HCT116 (cell line): ENCODE measurements at regions not wholly inside any gene's neighbourhood (a gene's known extent, or its start where the extent isn't known, plus 50 kb on each side); places are given as distances from the start of the nearest gene placed in this dataset.

Experiments used
- ATAC-seq: fragments of 200-7000 bp; cut with Tn5 transposase; 2 replicates; pipeline ENCODE4 v1.9.1; 2020; ENCODE audit warnings: mild to moderate bottlenecking, moderate library complexity
- BruUV-seq: library from RNA; stranded (reverse); fragments of 400-500 nt; replicated peaks from 2 replicates; lab custom pipeline; 2021; lab: Mats Ljungman, UMichigan
- CTCF ChIA-PET: fragments of 300-600 bp; sonication (Branson Sonifier 250); formaldehyde crosslinking; loops from one replicate; lab custom pipeline; 2021; ENCODE audit warnings: antibody characterized with exemption; lab: Charles Lee
- POLR2A ChIA-PET: fragments of 300-600, 350-600 bp; sonication (Branson Sonifier 250); formaldehyde crosslinking; loops from one replicate; lab custom pipeline; 2021; ENCODE audit warnings: antibody characterized with exemption; lab: Charles Lee
- RAD21 ChIA-PET, 2 experiments: fragments of 300-600 bp; sonication (Branson Sonifier 250); formaldehyde crosslinking; loops; one replicate each; lab custom pipeline; 2023; ENCODE audit warnings: low total read pairs in 2 of 2; ENCODE audit not compliant: uncharacterized antibody in 2 of 2, unreplicated experiment in 2 of 2, low non-redundant PET in 1 of 2; lab: Charles Lee
- DNase-seq: peaks from one replicate; pipeline ENCODE4 v3.0.0-alpha.2; 2010; ENCODE audit warnings: low read depth, low spot score
- H2AFZ ChIP-seq: fragments of 200-600 bp; shearing (Covaris generic), sonication (generic); 2 replicates; pipeline ENCODE4 v1.6.1; 2017; ENCODE audit warnings: low read depth, mixed run types, mixed read lengths, antibody characterized with exemption, low read length; ENCODE audit not compliant: poor library complexity, severe bottlenecking
- H3K27ac ChIP-seq: 2 replicates; pipeline ENCODE4 v1.5.1; 2012; ENCODE audit warnings: low read depth, low read length
- H3K27me3 ChIP-seq: fragments of 200-600 bp; sonication (generic); 2 replicates; pipeline ENCODE4 v1.6.1; 2016; ENCODE audit warnings: mixed run types, low read length, mixed read lengths; ENCODE audit not compliant: insufficient read depth
- H3K36me3 ChIP-seq, 2 experiments: fragments of 200-500 bp in 1 of 2; fragments of 200-600 bp in 1 of 2; sonication (Bioruptor generic) in 1 of 2; sonication (generic) in 1 of 2; 2 replicates each; pipeline versions ENCODE4 v1.5.1 to v1.6.1; 2014 to 2016; ENCODE audit warnings: low read length in 2 of 2, inconsistent platforms in 1 of 2, mixed read lengths in 1 of 2, mixed run types in 1 of 2; ENCODE audit not compliant: insufficient read depth in 2 of 2, control insufficient read depth in 1 of 2
- H3K4me1 ChIP-seq, 2 experiments: fragments of 200-600 bp in 1 of 2; sonication (generic) in 1 of 2; 2 replicates each; pipeline versions ENCODE4 v1.5.1 to v1.6.1; 2012 to 2017; ENCODE audit warnings: low read length in 2 of 2, inconsistent platforms in 1 of 2, mild to moderate bottlenecking in 1 of 2, mixed read lengths in 1 of 2, mixed run types in 1 of 2, moderate library complexity in 1 of 2; ENCODE audit not compliant: insufficient read depth in 2 of 2, control insufficient read depth in 1 of 2
- H3K4me2 ChIP-seq: fragments of 200-600 bp; sonication (generic); 2 replicates; pipeline ENCODE4 v1.6.1; 2017; ENCODE audit warnings: mixed run types, low read length, mixed read lengths
- H3K4me3 ChIP-seq, 2 experiments: fragments of 200-600 bp in 1 of 2; sonication (generic) in 1 of 2; replicated peaks in 1 of 2; 2 replicates each; pipeline ENCODE4 v1.5.1; 2011 to 2016; ENCODE audit warnings: low read length in 2 of 2, control low read depth in 1 of 2, low read depth in 1 of 2, mild to moderate bottlenecking in 1 of 2, mixed read lengths in 1 of 2, mixed run types in 1 of 2
- H3K79me2 ChIP-seq: fragments of 200-600 bp; sonication (generic); 2 replicates; pipeline ENCODE4 v1.6.1; 2017; ENCODE audit warnings: mild to moderate bottlenecking, mixed run types, low read length, moderate library complexity, mixed read lengths; ENCODE audit not compliant: insufficient read depth
- H3K9ac ChIP-seq: fragments of 200-600 bp; sonication (generic); 2 replicates; pipeline ENCODE4 v1.6.1; 2016; ENCODE audit warnings: low read length, mixed read lengths
- H3K9me2 ChIP-seq: fragments of 200-600 bp; sonication (generic), shearing (Covaris generic); 2 replicates; pipeline ENCODE4 v1.6.1; 2017; ENCODE audit warnings: mixed run types, mild to moderate bottlenecking, moderate library complexity; ENCODE audit not compliant: insufficient read depth
- H3K9me3 ChIP-seq, 2 experiments: fragments of 200-500 bp in 1 of 2; fragments of 200-600 bp in 1 of 2; sonication (Bioruptor generic) in 1 of 2; sonication (generic) in 1 of 2; 2 replicates each; pipeline ENCODE4 v1.6.1; 2014 to 2017; ENCODE audit warnings: low read length in 2 of 2, mixed read lengths in 2 of 2, inconsistent platforms in 1 of 2, low read depth in 1 of 2, mild to moderate bottlenecking in 1 of 2, mixed run types in 1 of 2, moderate library complexity in 1 of 2; ENCODE audit not compliant: control insufficient read depth in 1 of 2, insufficient read depth in 1 of 2
- H4K20me1 ChIP-seq: fragments of 200-600 bp; sonication (generic), shearing (Covaris generic); 2 replicates; pipeline ENCODE4 v1.6.1; 2017; ENCODE audit warnings: mixed run types, mild to moderate bottlenecking, moderate library complexity; ENCODE audit not compliant: insufficient read depth
- CEBPB ChIP-seq: IDR thresholded peaks from 2 replicates; pipeline ENCODE4 v1.6.1; 2012; ENCODE audit warnings: low read depth
- ELF1 ChIP-seq: IDR thresholded peaks from 2 replicates; pipeline ENCODE4 v1.6.1; 2012; ENCODE audit warnings: low read depth, borderline replicate concordance
- EZH2 ChIP-seq: fragments of 200-600 bp; sonication (generic); IDR thresholded peaks from 2 replicates; pipeline ENCODE4 v1.6.1; 2017; ENCODE audit warnings: antibody characterized with exemption, mixed run types
- FOSL1 ChIP-seq: IDR thresholded peaks from 2 replicates; pipeline ENCODE4 v1.6.1; 2012; ENCODE audit warnings: low read depth
- JUND ChIP-seq: IDR thresholded peaks from 2 replicates; pipeline ENCODE4 v1.6.1; 2012
- POLR2A ChIP-seq: IDR thresholded peaks from 2 replicates; pipeline ENCODE4 v1.7.0; 2011; ENCODE audit warnings: borderline replicate concordance; ENCODE audit not compliant: insufficient read depth, insufficient read length; ENCODE audit errors: extremely low read depth
- POLR2AphosphoS5 ChIP-seq: IDR thresholded peaks from 2 replicates; pipeline ENCODE4 v1.6.1; 2011; ENCODE audit warnings: mild to moderate bottlenecking, low read depth, low read length, moderate library complexity
- SP1 ChIP-seq: IDR thresholded peaks from 2 replicates; pipeline ENCODE4 v1.6.1; 2012; ENCODE audit warnings: low read depth
- ZFX ChIP-seq: fragments of 450-650 bp; IDR thresholded peaks from 2 replicates; pipeline ENCODE4 v1.6.1; 2017
- ZNF274 ChIP-seq: fragments of 200-500 bp; sonication (Bioruptor generic); IDR thresholded peaks from 2 replicates; pipeline ENCODE4 v1.6.1; 2014; ENCODE audit warnings: mild to moderate bottlenecking, low read depth, low read length, inconsistent platforms
- intact Hi-C: fragments of 100-400 bp; cut with micrococcal nuclease; formaldehyde crosslinking; loops from 2 replicates; pipeline ENCODE4 v1.10.0; 2022
- TF ChIP-seq, protein P1 (sequence below): IDR thresholded peaks from 2 replicates; pipeline ENCODE4 v1.6.1; 2011; ENCODE audit warnings: mild to moderate bottlenecking, low read length, moderate library complexity; ENCODE audit not compliant: insufficient replicate concordance; ENCODE audit errors: extremely low read depth

- Histone ChIP-seq H3K9ac (no peak overlapping the region), H3K4me1 (no peaks in the 10 kb centered on the region), H3K27me3 (no peaks in the 10 kb centered on the region), H3K36me3 (no peaks in the 10 kb centered on the region), H4K20me1 (no peaks in the 10 kb centered on the region), H3K4me3 (no peak overlapping the region), H3K9me3 (peaks cover 3 to 7% of the 10 kb centered on the region in 2 experiments; a peak in 2 of 4 replicates), H3K79me2 (no peaks in the 10 kb centered on the region), H2AFZ (no peak overlapping the region), H3K27ac (no peak overlapping the region), H3K4me2 (no peak overlapping the region), H3K9me2 (no peaks in the 10 kb centered on the region)
- intact Hi-C loops = no loop called here
- ChIA-PET RAD21 (no interaction called here), CTCF (no interaction called here), POLR2A (no interaction called here)
- no peak for ATAC-seq
- DNase-seq = no peak
- no TSS peak for BruUV-seq
- TF ChIP-seq, protein P1, sequence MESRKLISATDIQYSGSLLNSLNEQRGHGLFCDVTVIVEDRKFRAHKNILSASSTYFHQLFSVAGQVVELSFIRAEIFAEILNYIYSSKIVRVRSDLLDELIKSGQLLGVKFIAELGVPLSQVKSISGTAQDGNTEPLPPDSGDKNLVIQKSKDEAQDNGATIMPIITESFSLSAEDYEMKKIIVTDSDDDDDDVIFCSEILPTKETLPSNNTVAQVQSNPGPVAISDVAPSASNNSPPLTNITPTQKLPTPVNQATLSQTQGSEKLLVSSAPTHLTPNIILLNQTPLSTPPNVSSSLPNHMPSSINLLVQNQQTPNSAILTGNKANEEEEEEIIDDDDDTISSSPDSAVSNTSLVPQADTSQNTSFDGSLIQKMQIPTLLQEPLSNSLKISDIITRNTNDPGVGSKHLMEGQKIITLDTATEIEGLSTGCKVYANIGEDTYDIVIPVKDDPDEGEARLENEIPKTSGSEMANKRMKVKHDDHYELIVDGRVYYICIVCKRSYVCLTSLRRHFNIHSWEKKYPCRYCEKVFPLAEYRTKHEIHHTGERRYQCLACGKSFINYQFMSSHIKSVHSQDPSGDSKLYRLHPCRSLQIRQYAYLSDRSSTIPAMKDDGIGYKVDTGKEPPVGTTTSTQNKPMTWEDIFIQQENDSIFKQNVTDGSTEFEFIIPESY = no peak
- TF ChIP-seq CEBPB = no peak
- TF ChIP-seq FOSL1 = no peak
- no peak for TF ChIP-seq JUND
- no peak for TF ChIP-seq POLR2A
- TF ChIP-seq EZH2 = no peak
- TF ChIP-seq ZFX = no peak
- TF ChIP-seq ZNF274 = no peak
- no peak for TF ChIP-seq POLR2AphosphoS5
Observed at GRCh38 chr3:88467191-88467590, 317.4 kb downstream of the C3orf38 start.

DNA sequence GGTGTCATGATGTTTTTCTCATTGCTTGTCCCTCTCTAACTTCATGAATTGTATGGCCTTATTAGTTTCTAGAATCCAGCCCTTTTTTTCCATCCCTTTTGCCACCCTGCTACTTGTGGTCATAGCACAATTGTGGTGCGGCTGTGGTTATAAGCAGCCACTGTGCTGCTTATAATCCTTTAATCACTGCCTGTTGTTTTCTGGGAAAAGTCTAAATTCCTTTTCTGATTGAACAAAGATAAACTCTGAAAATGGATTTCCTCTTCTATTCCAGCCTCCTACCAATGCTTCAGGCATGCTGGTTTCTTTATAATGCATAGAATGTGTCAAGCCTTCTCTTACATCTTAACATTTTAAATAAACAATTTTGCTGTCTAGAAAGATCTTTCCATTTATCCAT lies 319.5 kb downstream of the C3orf38 start:
- Histone ChIP-seq H4K20me1 (no peaks in the 10 kb centered on the region), H3K27me3 (no peaks in the 10 kb centered on the region), H3K4me3 (no peak overlapping the region), H3K9me2 (no peaks in the 10 kb centered on the region), H3K27ac (no peak overlapping the region), H3K79me2 (no peaks in the 10 kb centered on the region), H3K4me2 (no peak overlapping the region), H3K36me3 (no peaks in the 10 kb centered on the region), H3K4me1 (no peaks in the 10 kb centered on the region), H3K9ac (no peak overlapping the region), H3K9me3 (peaks cover 3 to 10% of the 10 kb centered on the region in 2 experiments; a peak in 2 of 4 replicates), H2AFZ (no peak overlapping the region)
- ChIA-PET RAD21 (no interaction called here), CTCF (no interaction called here), POLR2A (no interaction called here)
- intact Hi-C loops = no loop called here
- TF ChIP-seq POLR2A (no peak), ZFX (no peak), ELF1 (no peak), SP1 (no peak), POLR2AphosphoS5 (no peak)
- ATAC-seq = no peak
- DNase-seq = no peak
- BruUV-seq = no TSS peak
